Ovary (tissue), 3 donors: ENCODE measurements at regions not wholly inside any gene's neighbourhood (a gene's known extent, or its start where the extent isn't known, plus 50 kb on each side); places are given as distances from the start of the nearest gene placed in this dataset.

Experiments
- CTCF ChIP-seq, 3 donors: fragments of 450-650 bp in 2 of 3; fragments of 200-600 bp in 1 of 3; IDR thresholded peaks; one replicate each; pipeline versions ENCODE4 v1.5.1 to v1.8.0; 2016 to 2022; ENCODE audit warnings: antibody characterized with exemption in 3 of 3, mild to moderate bottlenecking in 1 of 3
- EP300 ChIP-seq: sonication (generic); formaldehyde crosslinking; IDR thresholded peaks from one replicate; pipeline ENCODE4 v1.6.1; 2017; ENCODE audit warnings: antibody characterized with exemption
- POLR2A ChIP-seq: fragments of 450-650 bp; IDR thresholded peaks from one replicate; pipeline ENCODE4 v1.6.1; 2017; ENCODE audit warnings: antibody characterized with exemption, mild to moderate bottlenecking, moderate library complexity
- donor health status: DM: no; HTN: no; CAD: no.

GRCh38 chr20:63082308-63082938 is 75.7 kb upstream of the BHLHE23 start:
- TF ChIP-seq CTCF (IDR thresholded peaks at IDR 0.05) (no peak), POLR2A (no peak), EP300 (no peak)
